ENCODE measurements at regions not wholly inside any gene's neighbourhood (a gene's known extent, or its start where the extent isn't known, plus 50 kb on each side); places are given as distances from the start of the nearest gene placed in this dataset.
"Not testable (repeated sequence)": the region's sequence is repeated elsewhere in the genome, so short reads cannot be mapped to it uniquely, and the experiment has no call there.

DNA sequence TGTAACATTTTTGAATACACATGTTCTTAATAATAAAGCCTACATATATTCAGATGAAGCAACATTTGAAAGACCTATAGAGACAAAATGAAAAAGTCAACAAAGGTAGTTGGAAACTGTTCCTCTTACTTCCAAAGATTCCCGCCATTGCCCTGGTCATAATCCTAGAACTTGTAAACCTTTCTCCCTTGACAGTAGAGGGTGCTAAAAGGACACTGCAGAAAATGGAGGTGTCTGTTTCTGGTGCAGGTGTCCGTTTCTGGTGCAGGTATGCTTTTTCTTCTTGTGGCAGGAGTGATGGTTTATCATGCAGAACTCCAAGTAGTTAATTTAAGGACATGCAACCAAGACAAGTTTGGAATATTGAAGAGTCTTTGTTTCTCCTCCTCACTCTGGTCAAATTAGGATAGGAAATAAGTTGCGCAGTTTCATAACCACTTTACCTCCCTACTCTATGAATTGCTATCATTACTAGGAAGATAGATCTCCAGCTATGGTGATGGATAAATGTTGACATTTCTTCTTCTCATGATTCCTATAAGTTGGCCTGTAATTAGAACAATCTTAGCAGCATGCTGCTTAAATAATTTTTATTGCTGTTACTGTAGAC is 56.0 kb upstream of the FAM174A start:
- no peak for DNase-seq (ENCODE audit: low read depth)

DNA sequence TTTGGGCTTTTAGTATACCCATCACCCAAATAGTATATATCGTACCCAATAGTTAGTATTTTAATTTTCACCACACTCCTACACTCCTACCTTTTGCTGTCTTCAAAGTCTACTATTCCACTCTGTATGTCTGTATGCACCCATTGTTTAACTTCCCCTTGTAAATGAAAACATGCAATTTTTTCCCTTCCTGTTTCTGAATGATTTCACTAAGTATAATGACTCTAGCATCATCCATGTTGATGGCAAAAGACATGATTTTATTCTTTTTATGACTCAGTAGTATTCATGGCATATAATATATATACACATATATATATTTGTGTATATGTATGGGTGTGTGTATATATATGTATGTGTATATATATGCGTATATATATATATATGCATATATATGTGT is 63.1 kb upstream of the FAM174A start:
- no peak for DNase-seq (ENCODE audit: low read depth)

DNA sequence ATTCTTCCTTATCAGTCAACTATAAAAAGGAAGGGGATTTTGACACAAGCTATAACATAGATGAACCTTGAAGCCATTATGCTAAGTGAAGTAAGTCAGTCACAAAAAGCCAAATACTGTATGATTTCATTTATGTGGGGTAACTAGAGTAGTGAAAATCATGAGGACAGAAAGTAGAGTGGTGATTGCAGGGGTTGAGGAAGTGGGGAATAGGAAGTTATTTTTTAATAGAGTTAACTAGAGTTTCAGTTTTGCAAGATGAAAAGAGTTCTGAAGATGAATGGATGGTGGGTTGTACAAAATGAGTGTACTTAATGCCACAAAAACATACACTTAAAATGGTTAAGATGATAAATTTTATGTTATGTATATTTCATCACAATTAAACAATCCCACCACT is 65.4 kb upstream of the FAM174A start:
- no peak for DNase-seq (ENCODE audit: low read depth)

DNA sequence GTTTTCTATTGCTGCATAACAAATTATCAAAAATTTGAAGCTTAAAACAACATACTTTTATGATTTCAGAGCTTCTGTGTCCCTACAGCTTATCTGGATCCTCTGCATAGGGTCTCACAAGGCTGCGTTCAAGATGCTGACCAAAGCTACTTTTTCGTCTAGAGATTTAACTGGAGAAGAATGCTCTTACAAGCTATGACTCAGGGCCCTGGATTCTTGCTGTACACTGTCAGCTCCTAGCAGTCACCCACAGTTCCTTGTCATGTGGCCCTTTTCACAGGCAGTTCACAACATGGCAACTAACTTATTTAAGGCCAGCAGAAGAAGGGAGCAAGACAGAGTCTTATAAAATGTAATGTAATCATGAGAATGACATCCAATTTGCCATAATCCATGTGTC is 70.8 kb upstream of the FAM174A start:
- no peak for DNase-seq (ENCODE audit: low read depth)

DNA sequence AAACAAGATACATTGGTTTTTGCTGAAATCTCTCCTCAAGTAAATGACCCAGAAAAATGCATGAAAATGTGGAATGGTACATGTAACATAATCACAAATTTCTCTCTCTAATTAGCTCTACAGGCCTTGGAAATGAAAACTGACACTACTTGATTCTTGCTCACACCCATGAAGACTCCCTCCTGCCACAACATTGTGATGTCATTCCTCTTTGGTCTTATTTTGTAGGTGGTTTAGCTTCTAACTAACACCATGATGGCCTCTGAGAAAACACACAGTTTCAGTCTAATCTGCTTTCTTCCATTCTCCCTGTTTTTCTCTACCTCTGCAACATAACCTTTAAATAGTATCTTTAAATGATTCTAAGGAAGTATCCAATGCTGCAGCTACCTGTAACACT is 78.6 kb upstream of the FAM174A start:
- DNase-seq (ENCODE audit: low read depth), result no peak

DNA sequence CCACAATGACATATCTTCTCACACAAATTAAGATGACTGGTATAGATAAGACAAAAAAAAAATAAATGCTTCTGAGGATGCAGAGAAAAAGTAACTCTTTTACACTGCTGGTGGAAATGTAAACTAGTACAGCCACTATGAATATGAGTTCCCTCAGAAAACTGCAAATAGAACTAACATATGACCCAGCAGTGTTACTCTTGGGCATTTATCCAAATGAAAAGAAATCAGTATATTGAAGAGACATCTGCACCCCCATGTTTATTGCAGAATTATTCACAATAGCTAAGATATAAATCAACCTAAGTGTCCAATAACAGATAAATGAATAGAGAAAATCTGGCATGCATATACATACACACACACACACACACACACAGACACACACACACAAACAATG is 83.0 kb upstream of the FAM174A start:
- no peak for DNase-seq (ENCODE audit: low read depth)

DNA sequence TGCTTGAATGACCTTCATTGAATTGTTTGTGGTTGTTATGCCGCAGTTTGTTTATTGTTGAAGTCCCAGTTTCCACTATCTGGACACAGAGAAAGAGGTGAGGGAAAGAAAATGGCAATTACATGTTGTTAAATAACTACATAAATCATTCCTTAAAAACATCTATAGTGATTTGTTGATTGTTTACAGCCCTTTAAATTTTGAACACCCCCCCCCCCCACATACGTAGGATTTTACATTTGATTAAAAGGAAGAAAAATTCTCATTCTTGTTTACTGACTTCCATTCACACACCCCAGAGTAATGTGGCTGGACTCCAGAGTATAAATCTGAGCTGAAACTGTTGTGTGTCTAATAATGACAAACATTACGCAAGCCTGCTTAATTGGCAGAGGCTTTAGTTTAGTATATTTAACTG is 87.1 kb upstream of the FAM174A start:
- no peak for DNase-seq (ENCODE audit: low read depth)

DNA sequence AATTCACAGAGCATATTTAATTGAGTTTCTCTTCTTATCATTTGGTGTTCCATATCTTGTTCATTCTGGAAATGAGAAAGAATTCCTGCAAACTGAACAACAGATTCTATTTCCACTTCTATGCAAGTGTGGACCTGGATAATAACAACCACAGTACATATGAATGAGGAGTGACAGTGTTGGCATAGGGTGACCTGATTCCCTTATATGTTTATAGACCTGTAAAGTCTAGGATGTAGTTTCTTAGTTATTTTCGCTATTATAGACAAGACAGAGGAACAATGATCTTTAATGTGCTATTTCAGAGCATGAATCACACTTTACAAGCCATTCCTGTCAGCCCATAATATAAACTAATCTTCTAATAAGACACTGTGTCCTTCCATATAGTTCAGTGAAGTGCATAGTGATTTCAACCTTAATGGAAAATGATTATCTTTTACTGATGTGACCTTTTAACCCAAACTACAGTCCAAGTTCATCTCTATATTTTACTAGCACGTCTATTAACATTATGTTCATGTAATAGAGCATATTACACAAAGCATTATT is 88.2 kb upstream of the FAM174A start:
- DNase-seq (ENCODE audit: low read depth), result no peak

DNA sequence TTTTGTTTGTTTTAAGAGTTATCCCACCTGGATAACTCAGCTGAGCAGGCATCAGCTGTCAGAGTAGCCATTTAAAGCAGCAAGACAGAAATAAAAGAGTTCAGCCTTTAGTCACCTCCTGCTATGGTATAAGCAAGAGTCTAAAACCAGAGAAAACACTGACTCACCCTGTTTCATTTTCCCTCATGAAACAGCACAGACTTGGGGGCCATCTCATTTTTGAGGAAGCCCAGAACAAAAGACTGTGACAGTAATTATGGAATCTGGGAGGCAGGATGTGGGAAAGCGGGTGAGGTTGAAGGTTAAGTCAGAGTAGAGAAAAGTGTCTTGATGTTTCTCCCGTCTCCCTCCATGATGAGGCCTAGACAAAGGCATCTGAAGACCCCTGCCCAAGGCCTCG is 90.2 kb upstream of the FAM174A start:
- no peak for DNase-seq (ENCODE audit: low read depth)

DNA sequence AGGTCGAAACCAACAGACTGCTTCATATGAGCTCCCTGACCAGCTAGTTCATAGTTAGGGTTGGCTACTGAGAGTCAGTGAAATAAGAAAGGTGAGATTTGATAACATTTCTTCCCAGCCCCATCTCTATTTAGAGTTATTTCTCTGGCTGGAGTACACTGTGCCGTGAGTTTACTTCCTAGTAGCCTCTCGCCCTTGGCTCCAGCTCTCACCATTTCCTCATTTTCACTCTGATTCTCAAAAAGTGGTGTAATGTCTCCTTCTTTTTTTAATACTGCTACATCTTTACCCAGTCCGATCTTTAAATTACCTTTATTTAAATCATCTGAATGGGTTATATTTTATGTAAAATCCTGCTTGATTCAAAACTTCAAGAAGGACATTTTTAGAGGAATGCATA is 100.4 kb upstream of the FAM174A start:
- no peak for DNase-seq (ENCODE audit: low read depth)

DNA sequence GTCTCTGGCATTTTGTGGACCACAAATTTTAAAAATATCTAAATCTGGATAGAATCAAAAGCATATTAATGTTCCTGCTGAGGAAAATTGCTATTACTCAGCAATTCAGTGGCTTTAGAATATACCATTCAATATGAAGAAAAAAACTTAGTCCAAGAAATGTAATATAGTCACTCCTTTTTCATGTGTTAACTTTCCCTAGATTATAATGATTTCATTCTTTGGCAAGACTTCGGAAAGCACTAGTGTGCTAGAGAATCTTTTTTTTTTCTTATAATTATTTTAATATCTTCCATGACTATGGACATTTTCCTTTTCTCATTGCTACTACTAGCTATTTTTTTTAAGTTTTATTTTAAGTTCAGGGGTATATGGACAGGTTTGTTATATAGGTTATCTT is 102.4 kb upstream of the FAM174A start:
- no peak for DNase-seq (ENCODE audit: low read depth)

DNA sequence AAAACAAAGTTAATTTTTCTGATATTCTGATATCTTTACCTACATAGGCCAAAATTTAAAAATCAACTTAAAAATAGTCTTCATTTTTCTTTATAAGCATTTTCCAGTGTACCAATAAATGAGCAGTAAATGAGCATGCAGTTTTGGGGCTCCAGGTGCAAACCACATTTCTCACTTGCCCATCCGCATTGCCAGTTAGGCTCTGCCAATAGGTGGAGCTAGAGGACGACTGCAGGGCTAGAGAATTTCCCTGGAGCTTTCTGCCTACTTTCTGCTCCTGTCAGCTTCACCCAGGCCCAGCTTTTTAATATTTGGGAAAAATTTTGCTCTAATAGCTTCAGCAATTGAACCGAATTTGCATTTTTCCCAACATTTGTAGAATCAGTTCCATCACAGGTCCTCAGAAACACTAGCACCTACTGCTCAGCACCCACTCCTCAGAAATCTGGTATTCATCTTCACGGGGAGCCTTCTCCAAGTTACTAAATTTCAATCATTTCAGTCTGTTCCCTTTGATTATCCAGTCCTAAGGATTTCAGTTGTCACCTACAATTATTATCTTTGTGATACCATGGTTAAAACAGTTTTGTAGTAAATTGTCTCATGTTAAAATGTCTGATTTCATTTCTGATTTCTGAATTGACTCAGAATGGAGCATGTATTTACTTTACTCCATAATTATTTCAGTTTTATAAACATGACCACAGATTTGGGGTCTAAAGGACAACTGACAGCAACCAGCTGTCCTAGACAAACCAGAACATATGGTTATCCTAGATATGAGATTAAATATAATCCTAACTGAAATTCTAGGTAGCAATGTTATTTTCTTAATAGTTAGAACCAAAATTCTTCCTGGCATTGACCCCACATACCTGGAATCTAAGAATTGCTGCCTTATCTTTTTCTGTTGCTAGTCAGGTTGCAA is 104.6 kb upstream of the FAM174A start:
- no peak for DNase-seq (ENCODE audit: low read depth)

DNA sequence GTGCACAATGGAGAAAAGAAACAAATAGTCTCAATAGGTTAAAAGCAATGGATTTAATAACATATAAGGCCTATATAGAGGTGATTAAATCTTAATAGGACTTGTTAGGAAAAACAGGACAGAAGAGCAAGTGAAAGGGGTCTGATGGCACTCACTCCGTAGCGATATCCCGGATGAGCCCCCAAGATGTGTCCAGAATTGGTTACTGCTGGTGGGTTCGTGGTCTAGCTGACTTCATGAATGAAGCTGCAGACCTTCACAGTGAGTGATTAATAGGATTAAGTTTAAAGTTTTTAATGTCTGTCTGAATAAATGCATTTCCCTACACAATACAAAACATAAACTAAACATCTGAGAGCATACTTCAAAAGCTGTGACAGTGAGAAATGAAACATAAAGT is 110.4 kb upstream of the FAM174A start:
- DNase-seq (ENCODE audit: low read depth), result no peak

DNA sequence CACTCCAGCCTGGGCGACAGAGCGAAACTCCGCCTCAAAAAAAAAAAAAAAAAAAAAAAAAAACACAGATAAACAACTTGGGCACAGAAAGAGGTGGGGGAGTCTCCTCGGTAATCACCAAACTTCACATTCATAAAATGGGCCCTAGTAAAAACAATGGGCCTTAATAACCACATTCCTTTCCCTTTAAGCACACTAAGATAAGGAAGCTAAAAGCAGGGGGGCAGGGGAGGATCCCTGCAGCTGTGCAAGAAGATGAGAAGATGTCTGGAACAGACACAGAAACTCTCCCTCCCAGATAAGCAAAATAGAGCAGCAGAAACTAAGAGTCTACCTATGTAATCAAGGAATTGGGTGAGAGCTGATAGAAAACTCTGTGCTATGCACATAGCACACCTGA is 111.2 kb upstream of the FAM174A start:
- DNase-seq (ENCODE audit: low read depth), result no peak

DNA sequence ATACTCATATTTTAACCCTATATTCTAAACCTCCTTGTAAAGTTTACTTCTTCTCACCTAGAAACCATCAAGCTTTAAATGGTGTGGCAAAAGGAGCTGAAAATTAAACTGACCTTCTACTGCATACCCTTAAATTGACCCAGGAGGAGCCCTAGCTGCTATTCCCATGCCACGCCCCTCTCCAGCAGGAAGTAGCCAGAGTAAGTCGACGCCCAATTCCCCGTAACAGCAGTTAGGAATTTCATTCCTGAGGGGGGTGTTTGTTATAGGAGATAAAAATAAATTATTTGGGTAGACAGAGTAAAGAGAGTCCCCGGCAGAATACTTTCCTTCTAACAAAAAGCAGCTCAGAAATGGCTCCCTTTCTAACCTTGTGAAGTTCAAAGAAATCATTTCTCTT is 111.8 kb upstream of the FAM174A start:
- DNase-seq (ENCODE audit: low read depth), result no peak

DNA sequence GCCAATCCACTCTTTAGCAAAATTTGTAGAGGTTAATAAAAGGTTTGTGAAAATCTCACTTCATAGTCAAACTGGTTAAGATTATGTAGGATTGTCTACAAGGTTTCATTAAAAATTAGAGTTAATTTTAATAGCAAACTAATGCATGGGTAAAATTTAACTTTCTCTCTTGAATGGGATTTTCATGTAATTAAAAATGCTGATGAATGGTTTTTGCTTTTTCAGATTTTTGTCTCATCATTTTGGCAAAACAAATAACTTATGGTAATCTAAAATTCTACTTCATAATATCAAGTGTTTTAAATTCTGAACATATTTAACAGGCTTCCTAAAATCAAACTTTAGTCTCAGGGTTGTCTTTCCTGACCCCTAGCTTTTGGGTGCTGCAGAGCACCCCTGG is 113.8 kb upstream of the FAM174A start:
- no peak for DNase-seq (ENCODE audit: low read depth)

DNA sequence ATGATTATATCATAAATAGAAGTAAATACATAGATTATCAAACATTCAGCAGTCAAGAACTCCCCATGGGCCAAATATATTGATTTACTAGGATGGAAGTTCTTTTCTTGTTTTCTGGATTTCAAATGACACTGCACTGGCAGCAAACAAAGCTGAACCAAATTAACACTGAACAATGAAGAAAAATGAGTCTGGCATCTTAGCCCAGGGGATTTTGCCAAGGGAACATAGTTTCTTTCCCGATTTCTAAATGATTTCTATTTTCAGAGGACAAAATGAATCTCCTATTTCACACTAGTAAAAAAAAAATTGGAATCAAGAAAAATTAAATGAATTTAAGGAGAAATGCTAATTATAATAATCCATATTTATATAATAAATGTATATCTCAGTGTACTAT is 116.9 kb upstream of the FAM174A start:
- no peak for DNase-seq (ENCODE audit: low read depth)

DNA sequence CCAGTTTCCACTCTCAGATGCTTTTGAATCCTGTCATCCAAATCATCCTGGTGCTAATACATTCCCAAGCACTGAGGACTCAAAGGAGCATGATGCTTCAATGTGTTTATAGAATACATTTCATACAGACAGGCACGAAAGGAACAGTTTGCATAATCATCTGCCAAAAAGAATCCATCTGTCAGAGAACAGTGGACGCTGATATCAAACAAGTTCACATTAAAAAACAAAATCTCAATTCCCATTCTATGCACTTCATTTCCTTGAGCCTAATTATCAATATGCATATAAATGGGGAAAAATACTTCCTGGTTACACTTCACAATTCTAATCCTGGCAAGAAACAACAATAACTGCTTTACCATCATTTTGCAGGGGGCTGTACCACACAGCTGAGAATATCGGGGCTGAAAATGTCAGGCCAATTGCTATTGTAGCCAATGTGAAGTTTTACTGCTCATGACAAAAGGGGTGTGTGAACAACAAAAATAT is 125.5 kb upstream of the FAM174A start:
- no peak for DNase-seq (ENCODE audit: low read depth)

DNA sequence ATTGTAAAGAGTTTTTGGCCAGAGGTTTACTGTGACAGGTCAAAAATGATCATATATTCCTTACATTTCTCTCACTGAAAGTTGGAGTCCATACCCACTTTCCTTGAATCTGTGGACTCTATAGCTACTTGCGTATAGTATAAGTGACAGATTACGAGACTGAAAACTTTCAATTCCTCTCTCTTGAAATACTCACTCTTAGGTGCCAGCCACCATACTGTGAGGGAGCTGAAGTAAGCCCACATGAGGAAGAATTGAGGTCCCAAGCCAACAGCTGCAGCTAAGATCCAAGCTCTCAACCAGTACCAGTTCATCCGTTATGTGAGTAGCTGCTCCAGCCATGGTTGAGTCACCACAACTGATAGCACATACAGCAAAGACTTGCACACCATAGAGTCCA is 128.1 kb upstream of the FAM174A start:
- no peak for DNase-seq (ENCODE audit: low read depth)

DNA sequence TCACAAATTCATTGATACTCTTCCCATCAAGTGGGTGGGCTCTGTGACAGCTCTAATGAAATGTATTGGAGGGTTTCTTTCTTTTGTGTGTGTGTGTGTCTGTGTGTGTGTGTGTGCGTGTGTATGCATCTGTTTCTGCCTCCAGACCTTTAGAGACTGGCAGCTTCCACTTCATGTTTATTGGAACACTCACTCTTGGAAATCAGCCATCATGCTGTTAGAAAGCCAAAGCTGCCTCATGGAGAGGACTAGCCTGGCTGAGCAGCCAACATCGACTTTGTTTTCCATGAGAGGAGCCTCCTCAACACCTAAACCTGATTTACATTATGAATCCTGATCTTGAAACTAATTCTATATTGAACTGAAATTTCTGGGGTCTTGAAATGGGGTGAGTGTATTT is 128.5 kb upstream of the FAM174A start:
- no peak for DNase-seq (ENCODE audit: low read depth)

DNA sequence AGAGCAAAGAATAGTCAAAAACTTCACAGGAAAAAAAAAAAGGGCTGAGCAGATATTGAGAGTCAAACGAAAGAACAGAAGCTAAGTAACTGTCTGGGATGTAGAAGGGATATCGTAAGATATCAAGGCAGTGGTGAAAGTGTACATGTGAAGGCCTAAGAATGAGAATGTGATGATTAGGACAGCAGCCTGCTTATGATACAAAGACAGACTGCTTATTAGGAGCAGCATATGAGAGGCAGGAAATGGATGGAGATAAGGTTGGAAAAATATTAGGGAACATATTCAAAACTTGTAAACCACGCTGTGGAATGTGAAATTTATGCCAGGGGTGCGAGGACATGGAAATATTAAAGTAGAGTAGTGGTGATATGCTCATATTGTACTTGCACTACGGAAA is 133.1 kb upstream of the FAM174A start:
- DNase-seq (ENCODE audit: low read depth), result no peak

DNA sequence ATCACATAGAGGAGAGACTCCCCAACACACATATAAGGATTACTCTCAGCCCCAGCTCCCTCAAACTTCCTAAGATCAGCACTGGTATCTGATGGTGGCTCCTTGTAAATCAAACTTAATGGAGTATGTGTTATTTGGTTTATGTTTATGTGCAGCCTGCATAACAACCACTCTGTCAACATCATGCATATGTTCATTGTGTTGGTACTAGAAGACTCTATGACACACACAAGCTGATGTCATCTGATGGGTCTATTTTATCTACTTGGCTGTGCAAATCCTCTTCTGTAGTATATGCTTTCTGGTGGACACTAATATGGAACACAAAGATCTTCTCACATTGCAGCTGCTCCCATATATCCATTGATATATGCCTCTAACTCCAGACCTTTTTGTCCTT is 134.0 kb upstream of the FAM174A start:
- DNase-seq (ENCODE audit: low read depth), result no peak

DNA sequence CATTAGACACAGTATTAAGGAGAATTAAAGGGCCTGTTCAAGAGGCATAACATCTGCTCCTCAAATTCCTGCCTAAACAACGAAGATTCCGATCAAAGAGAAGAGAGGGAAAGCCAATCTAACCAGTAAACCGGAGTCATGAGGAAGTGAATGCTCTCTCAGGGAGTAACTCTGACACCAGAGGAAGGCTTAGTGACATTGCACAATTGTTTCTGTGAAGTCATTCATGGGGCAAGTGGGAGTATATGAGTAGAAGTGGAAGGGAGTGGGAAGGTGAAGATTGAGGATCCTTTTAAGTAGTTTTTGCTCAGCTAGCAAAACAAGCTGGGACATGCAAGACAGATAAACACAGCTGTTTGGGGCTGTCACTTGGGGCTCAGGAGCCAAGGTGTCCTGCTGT is 136.4 kb upstream of the FAM174A start:
- DNase-seq (ENCODE audit: low read depth), result not testable (repeated sequence)
